ENCODE measurements at regions not wholly inside any gene's neighbourhood (a gene's known extent, or its start where the extent isn't known, plus 50 kb on each side); places are given as distances from the start of the nearest gene placed in this dataset.
A peak's percentile ranks its signal among the peaks of the same experiment; 100 is the strongest.

- Mint-ChIP-seq H3K27me3 (peaks cover 3 to 5% of the 10 kb centered on the region in 2 donors), H3K9me3 (no peaks in the 10 kb centered on the region), H3K4me3 (no peak overlapping the region)
Observed at GRCh38 chr6:14246876-14247275, 129.3 kb downstream of the CD83 start.

GRCh38 chr6:14250573-14250972 lies 133.0 kb downstream of the CD83 start:
- Mint-ChIP-seq H3K36me3 (no peaks in the 10 kb centered on the region), H3K27me3 (peaks cover under 1 to 3% of the 10 kb centered on the region in 2 donors), H3K4me1 (ENCODE audit: low read depth in 2 of 2) (peaks cover 0 to 6% of the 10 kb centered on the region in 2 donors), H3K9me3 (no peaks in the 10 kb centered on the region), H3K27ac (no peak overlapping the region), H3K4me3 (no peak overlapping the region)
- DNase-seq (ENCODE audit: low spot score) (no peak), ATAC-seq (no peak)

More at GRCh38 chr6:14246876-14247275, 129.3 kb downstream of the CD83 start:
- DNase-seq (ENCODE audit: low spot score) (no peak), ATAC-seq (no peak)
- Mint-ChIP-seq H3K4me1 (ENCODE audit: low read depth in 2 of 2) (no peaks in the 10 kb centered on the region), H3K36me3 (no peaks in the 10 kb centered on the region), H3K27ac (no peak overlapping the region)

- DNase-seq (ENCODE audit: low spot score) (no peak), ATAC-seq (no peak)
- peaks cover 0 to 6% of the 10 kb centered on the region in 2 donors for H3K4me1 Mint-ChIP-seq (ENCODE audit: low read depth in 2 of 2)
- no peaks in the 10 kb centered on the region for H3K27me3 Mint-ChIP-seq
- no peaks in the 10 kb centered on the region for H3K36me3 Mint-ChIP-seq
- no peaks in the 10 kb centered on the region for H3K9me3 Mint-ChIP-seq
- H3K4me3 Mint-ChIP-seq, result no peak overlapping the region
- no peak overlapping the region for H3K27ac Mint-ChIP-seq
Observed at GRCh38 chr6:14252271-14252850, 134.8 kb downstream of the CD83 start.

GRCh38 chr6:14254505-14254904 lies 136.9 kb downstream of the CD83 start:
- DNase-seq (ENCODE audit: low spot score), result no peak
- Mint-ChIP-seq H3K4me3 (no peak overlapping the region), H3K27me3 (peaks cover 0 to 2% of the 10 kb centered on the region in 2 donors), H3K4me1 (ENCODE audit: low read depth in 2 of 2) (peaks cover 0 to 6% of the 10 kb centered on the region in 2 donors), H3K9me3 (no peaks in the 10 kb centered on the region), H3K27ac (no peak overlapping the region), H3K36me3 (no peaks in the 10 kb centered on the region)
- ATAC-seq, result no peak

GRCh38 chr6:14255916-14256315 lies 138.3 kb downstream of the CD83 start:
- ATAC-seq, result no peak
- Mint-ChIP-seq H3K9me3 (no peaks in the 10 kb centered on the region), H3K4me1 (ENCODE audit: low read depth in 2 of 2) (peaks cover 0 to 6% of the 10 kb centered on the region in 2 donors), H3K36me3 (no peaks in the 10 kb centered on the region), H3K4me3 (no peak overlapping the region), H3K27me3 (peaks cover 0 to 4% of the 10 kb centered on the region in 2 donors), H3K27ac (no peak overlapping the region)
- no peak for DNase-seq (ENCODE audit: low spot score)

GRCh38 chr6:14258117-14258516 lies 140.5 kb downstream of the CD83 start:
- H3K4me3 Mint-ChIP-seq, result no peak overlapping the region
- DNase-seq (ENCODE audit: low spot score) (no peak), ATAC-seq (no peak)
- H3K9me3 Mint-ChIP-seq, result no peaks in the 10 kb centered on the region
- no peak overlapping the region for H3K27ac Mint-ChIP-seq
- H3K4me1 Mint-ChIP-seq (ENCODE audit: low read depth in 2 of 2), result peaks cover 0 to 6% of the 10 kb centered on the region in 2 donors
- no peaks in the 10 kb centered on the region for H3K36me3 Mint-ChIP-seq
- H3K27me3 Mint-ChIP-seq, result peaks cover 0 to 4% of the 10 kb centered on the region in 2 donors

GRCh38 chr6:14258695-14259593 lies 141.4 kb downstream of the CD83 start:
- H3K4me3 Mint-ChIP-seq, result no peak overlapping the region
- ATAC-seq (no peak), DNase-seq (ENCODE audit: low spot score) (no peak)
- peaks cover 0 to 4% of the 10 kb centered on the region in 2 donors for H3K27me3 Mint-ChIP-seq
- H3K9me3 Mint-ChIP-seq, result no peaks in the 10 kb centered on the region
- H3K36me3 Mint-ChIP-seq, result no peaks in the 10 kb centered on the region
- H3K27ac Mint-ChIP-seq, result no peak overlapping the region
- peaks cover 0 to 6% of the 10 kb centered on the region in 2 donors for H3K4me1 Mint-ChIP-seq (ENCODE audit: low read depth in 2 of 2)

GRCh38 chr6:14259594-14260152 lies 142.1 kb downstream of the CD83 start:
- no peak for ATAC-seq
- Mint-ChIP-seq H3K27me3 (peaks cover 0 to 4% of the 10 kb centered on the region in 2 donors), H3K4me1 (ENCODE audit: low read depth in 2 of 2) (peaks cover 0 to under 1% of the 10 kb centered on the region in 2 donors), H3K27ac (peak overlapping the region in 1 of 2 donors; percentile 11), H3K9me3 (no peaks in the 10 kb centered on the region), H3K4me3 (no peak overlapping the region), H3K36me3 (no peaks in the 10 kb centered on the region)
- no peak for DNase-seq (ENCODE audit: low spot score)

- DNase-seq (ENCODE audit: low spot score), result no peak
Observed at GRCh38 chr6:14260839-14261238, 143.3 kb downstream of the CD83 start.

GRCh38 chr6:14263881-14264424 lies 146.4 kb downstream of the CD83 start:
- DNase-seq (ENCODE audit: low spot score) (no peak), ATAC-seq (no peak)
- peaks cover 0 to 3% of the 10 kb centered on the region in 2 donors for H3K27me3 Mint-ChIP-seq
- no peak overlapping the region for H3K4me3 Mint-ChIP-seq
- H3K4me1 Mint-ChIP-seq (ENCODE audit: low read depth in 2 of 2), result no peaks in the 10 kb centered on the region
- H3K36me3 Mint-ChIP-seq, result no peaks in the 10 kb centered on the region
- no peaks in the 10 kb centered on the region for H3K9me3 Mint-ChIP-seq
- no peak overlapping the region for H3K27ac Mint-ChIP-seq

More at GRCh38 chr6:14260839-14261238, 143.3 kb downstream of the CD83 start:
- ATAC-seq, result no peak
- H3K27me3 Mint-ChIP-seq, result peaks cover 0 to 4% of the 10 kb centered on the region in 2 donors
- H3K9me3 Mint-ChIP-seq, result no peaks in the 10 kb centered on the region
- H3K27ac Mint-ChIP-seq, result no peak overlapping the region
- no peaks in the 10 kb centered on the region for H3K36me3 Mint-ChIP-seq
- H3K4me1 Mint-ChIP-seq (ENCODE audit: low read depth in 2 of 2), result no peaks in the 10 kb centered on the region
- H3K4me3 Mint-ChIP-seq, result no peak overlapping the region

- no peak for ATAC-seq
- Mint-ChIP-seq H3K36me3 (no peaks in the 10 kb centered on the region), H3K9me3 (no peaks in the 10 kb centered on the region)
Observed at GRCh38 chr6:14265049-14266021, 147.8 kb downstream of the CD83 start.

GRCh38 chr6:14266266-14266665 lies 148.7 kb downstream of the CD83 start:
- no peaks in the 10 kb centered on the region for H3K9me3 Mint-ChIP-seq
- H3K4me1 Mint-ChIP-seq (ENCODE audit: low read depth in 2 of 2), result peaks cover 4 to 5% of the 10 kb centered on the region in 2 donors
- ATAC-seq (no peak), DNase-seq (ENCODE audit: low spot score) (no peak)
- H3K4me3 Mint-ChIP-seq, result no peak overlapping the region
- H3K27ac Mint-ChIP-seq, result no peak overlapping the region
- no peaks in the 10 kb centered on the region for H3K36me3 Mint-ChIP-seq
- H3K27me3 Mint-ChIP-seq, result no peaks in the 10 kb centered on the region

More at GRCh38 chr6:14265049-14266021, 147.8 kb downstream of the CD83 start:
- Mint-ChIP-seq H3K4me1 (ENCODE audit: low read depth in 2 of 2) (no peaks in the 10 kb centered on the region), H3K4me3 (no peak overlapping the region), H3K27ac (no peak overlapping the region), H3K27me3 (no peaks in the 10 kb centered on the region)
- DNase-seq (ENCODE audit: low spot score), result no peak
